ENCODE measurements at regions not wholly inside any gene's neighbourhood (a gene's known extent, or its start where the extent isn't known, plus 50 kb on each side); places are given as distances from the start of the nearest gene placed in this dataset.

- TF ChIP-seq CTCF (IDR thresholded peaks at IDR 0.05; ENCODE audit: extremely low read depth in 1 of 2, insufficient read depth in 1 of 2, low read depth in 1 of 2, low read length in 2 of 2) (no peak), POLR2A (IDR thresholded peaks at IDR 0.05; ENCODE audit: low read depth, low read length) (no peak), GATA2 (IDR thresholded peaks at IDR 0.05; ENCODE audit: insufficient read depth, insufficient read length, low read depth, low read length) (no peak), FOS (IDR thresholded peaks at IDR 0.05; ENCODE audit: borderline replicate concordance, insufficient read depth, low read length) (no peak), EZH2 (IDR thresholded peaks at IDR 0.05; ENCODE audit: borderline replicate concordance, low read depth, low read length, severe bottlenecking) (no peak), MAX (IDR thresholded peaks at IDR 0.05; ENCODE audit: insufficient read depth, insufficient read length) (no peak), POLR2AphosphoS5 (IDR thresholded peaks at IDR 0.05; ENCODE audit: insufficient read depth, low read depth, low read length) (no peak), JUN (IDR thresholded peaks at IDR 0.05; ENCODE audit: borderline replicate concordance, insufficient read depth, insufficient read length, low read depth) (no peak), MYC (IDR thresholded peaks at IDR 0.05; ENCODE audit: low read depth, low read length) (no peak)
These were observed 243.5 kb downstream of the ASXL3 start for GRCh38 chr18:33821503-33821902.

Measured in endothelial cell of umbilical vein (primary cell).